ENCODE measurements at regions not wholly inside any gene's neighbourhood (a gene's known extent, or its start where the extent isn't known, plus 50 kb on each side); places are given as distances from the start of the nearest gene placed in this dataset.

- TF ChIP-seq CTCF (IDR thresholded peaks at IDR 0.05) (no peak), POLR2A (IDR thresholded peaks at IDR 0.05) (no peak)
These were observed 408.8 kb upstream of the SEMA3C start for GRCh38 chr7:81327468-81328266.

Measured in suprapubic skin (tissue), 3 donors.